ENCODE measurements at regions not wholly inside any gene's neighbourhood (a gene's known extent, or its start where the extent isn't known, plus 50 kb on each side); places are given as distances from the start of the nearest gene placed in this dataset.
"Not testable (repeated sequence)": the region's sequence is repeated elsewhere in the genome, so short reads cannot be mapped to it uniquely, and the experiment has no call there.

DNA sequence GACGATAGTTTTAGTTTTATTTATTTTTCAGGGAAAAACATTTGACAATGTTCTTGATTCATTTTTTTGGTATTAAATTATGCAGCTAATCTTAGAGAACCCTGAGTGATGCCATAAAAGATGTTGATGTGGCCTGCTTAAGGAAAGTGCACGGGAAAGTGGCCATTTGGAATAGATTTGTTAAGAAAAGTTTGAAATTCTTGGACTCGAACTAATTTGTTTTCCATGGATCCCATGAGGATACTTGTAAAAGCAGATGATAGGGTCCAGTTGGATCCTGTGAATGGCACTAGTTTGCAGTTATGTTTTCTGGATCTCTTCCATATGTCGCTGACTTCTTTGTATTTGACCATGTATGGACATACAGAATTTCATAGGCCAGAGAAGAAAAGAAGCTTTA lies 114.2 kb upstream of the FBXO28 start:
- DNase-seq (ENCODE audit: low read depth, low spot score); H3K9me3 ChIP-seq (ENCODE audit: control insufficient read depth, insufficient read depth, low read length); H3K4me3 ChIP-seq (ENCODE audit: low read depth, low read length); POLR2A ChIA-PET; CTCF ChIA-PET; H3K27ac ChIP-seq (ENCODE audit: low read depth, low read length); H3K27me3 ChIP-seq (ENCODE audit: control insufficient read depth, insufficient read depth, low read length): not testable (repeated sequence)

- H3K9me3 ChIP-seq (ENCODE audit: control insufficient read depth, insufficient read depth, low read length); H3K27me3 ChIP-seq (ENCODE audit: control insufficient read depth, insufficient read depth, low read length); DNase-seq (ENCODE audit: low read depth, low spot score); POLR2A ChIA-PET; H3K27ac ChIP-seq (ENCODE audit: low read depth, low read length); H3K4me3 ChIP-seq (ENCODE audit: low read depth, low read length); CTCF ChIA-PET: not testable (repeated sequence)
Observed at GRCh38 chr1:223998676-223999455, 115.0 kb upstream of the FBXO28 start.

- DNase-seq (ENCODE audit: low read depth, low spot score); H3K9me3 ChIP-seq (ENCODE audit: control insufficient read depth, insufficient read depth, low read length); H3K4me3 ChIP-seq (ENCODE audit: low read depth, low read length); POLR2A ChIA-PET; CTCF ChIA-PET; H3K27ac ChIP-seq (ENCODE audit: low read depth, low read length); H3K27me3 ChIP-seq (ENCODE audit: control insufficient read depth, insufficient read depth, low read length): not testable (repeated sequence)
Observed at GRCh38 chr1:223996376-223996775, 117.5 kb upstream of the FBXO28 start.

- DNase-seq (ENCODE audit: low read depth, low spot score) = peak; percentile 94
- POLR2A ChIA-PET = interaction anchor here (1.3 kb wide), 1 partner anchor 291 kb away, joined by 4 read pairs; no protein-coding TSS in a partner anchor
- peak overlapping the region; percentile 68 for H3K27ac ChIP-seq (ENCODE audit: low read depth, low read length)
- H3K4me3 ChIP-seq (ENCODE audit: low read depth, low read length) = peak overlapping the region; percentile 63
- CTCF ChIA-PET; H3K9me3 ChIP-seq (ENCODE audit: control insufficient read depth, insufficient read depth, low read length); H3K27me3 ChIP-seq (ENCODE audit: control insufficient read depth, insufficient read depth, low read length): not testable (repeated sequence)
Observed at GRCh38 chr1:223992456-223993246, 121.3 kb upstream of the FBXO28 start.

DNA sequence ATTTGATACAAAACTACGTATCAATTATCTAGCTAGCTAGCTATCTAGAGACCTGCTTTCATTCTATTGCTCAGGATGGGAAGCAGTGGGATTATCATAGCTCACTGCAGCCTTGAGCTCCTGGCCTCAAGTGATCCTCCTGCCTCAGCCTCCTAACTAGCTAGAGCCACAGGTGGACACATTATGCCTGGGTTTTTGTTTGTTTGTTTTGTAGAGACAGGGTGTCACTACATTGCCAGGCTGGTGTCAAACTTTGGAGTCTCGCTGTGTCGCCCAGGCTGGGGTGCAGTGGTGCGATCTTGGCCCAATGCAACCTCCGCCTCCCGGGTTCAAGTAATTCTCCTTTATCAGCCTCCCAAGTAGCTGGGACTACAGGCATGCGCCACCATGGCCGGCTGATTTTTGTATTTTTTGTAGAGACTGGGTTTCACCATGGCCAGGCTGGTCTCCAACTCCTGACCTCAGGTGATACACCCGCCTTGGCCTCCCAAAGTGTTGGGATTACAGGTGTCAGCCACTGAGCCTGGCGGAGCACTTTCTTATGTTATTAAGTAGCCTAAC lies 122.5 kb upstream of the FBXO28 start:
- POLR2A ChIA-PET, CTCF ChIA-PET: not testable (repeated sequence)

DNA sequence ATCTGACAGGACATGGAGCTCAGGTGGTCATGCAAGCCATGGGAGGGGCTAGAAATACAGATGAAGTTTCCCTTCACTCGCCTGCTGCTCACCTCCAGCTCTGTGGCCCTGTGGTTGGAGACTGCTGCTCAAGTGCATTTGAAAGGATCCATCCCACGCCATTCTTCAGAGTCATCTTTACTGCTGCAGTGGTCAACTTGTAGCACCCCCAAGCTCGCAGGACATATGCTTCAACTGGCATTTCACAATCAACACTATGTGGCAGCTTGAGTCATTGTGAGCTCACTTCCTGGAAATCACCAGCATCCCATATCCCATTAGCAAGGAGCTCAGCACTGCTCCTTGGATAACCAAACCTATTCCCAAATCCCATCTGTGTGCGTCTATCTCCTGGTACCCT lies 116.2 kb upstream of the TP53BP2 start:
- H3K9me3 ChIP-seq (ENCODE audit: control insufficient read depth, insufficient read depth, low read length); H3K4me3 ChIP-seq (ENCODE audit: low read depth, low read length); CTCF ChIA-PET; H3K27me3 ChIP-seq (ENCODE audit: control insufficient read depth, insufficient read depth, low read length); POLR2A ChIA-PET: not testable (repeated sequence)
- peak; percentile 37 for DNase-seq (ENCODE audit: low read depth, low spot score)
- peak overlapping the region; percentile 31 for H3K27ac ChIP-seq (ENCODE audit: low read depth, low read length)

More for the DNA sequence above, 122.5 kb upstream of the FBXO28 start:
- not testable (repeated sequence) for DNase-seq (ENCODE audit: low read depth, low spot score); H3K4me3 ChIP-seq (ENCODE audit: low read depth, low read length); H3K27me3 ChIP-seq (ENCODE audit: control insufficient read depth, insufficient read depth, low read length); H3K27ac ChIP-seq (ENCODE audit: low read depth, low read length); H3K9me3 ChIP-seq (ENCODE audit: control insufficient read depth, insufficient read depth, low read length)

- H3K27me3 ChIP-seq (ENCODE audit: control insufficient read depth, insufficient read depth, low read length); H3K9me3 ChIP-seq (ENCODE audit: control insufficient read depth, insufficient read depth, low read length); CTCF ChIA-PET; H3K27ac ChIP-seq (ENCODE audit: low read depth, low read length); POLR2A ChIA-PET; H3K4me3 ChIP-seq (ENCODE audit: low read depth, low read length): not testable (repeated sequence)
- peak; percentile 0 for DNase-seq (ENCODE audit: low read depth, low spot score)
Observed at GRCh38 chr1:223952801-223953200, 107.1 kb upstream of the TP53BP2 start.

DNA sequence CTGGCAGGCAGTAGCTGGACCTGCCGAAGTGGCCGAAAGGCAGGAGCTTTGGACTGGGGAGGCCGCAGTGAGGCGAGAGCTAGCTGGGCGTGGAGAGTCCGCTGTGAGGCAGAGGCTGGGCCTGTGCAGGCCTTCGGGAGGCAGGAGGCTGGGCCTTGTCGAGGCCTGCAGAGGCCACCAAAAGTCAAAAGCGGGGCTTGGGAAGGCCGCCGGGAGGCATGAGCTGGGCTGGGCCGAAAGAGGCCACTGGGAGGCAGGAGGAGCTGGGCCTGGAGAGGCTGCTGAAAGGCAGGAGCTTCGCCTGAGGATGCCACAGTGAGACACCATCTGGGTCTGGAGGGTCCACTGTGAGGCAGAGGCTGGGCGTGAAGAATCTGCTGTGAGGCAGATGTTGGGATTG lies 105.8 kb upstream of the TP53BP2 start:
- H3K9me3 ChIP-seq (ENCODE audit: control insufficient read depth, insufficient read depth, low read length); DNase-seq (ENCODE audit: low read depth, low spot score); H3K4me3 ChIP-seq (ENCODE audit: low read depth, low read length); H3K27ac ChIP-seq (ENCODE audit: low read depth, low read length); POLR2A ChIA-PET; CTCF ChIA-PET; H3K27me3 ChIP-seq (ENCODE audit: control insufficient read depth, insufficient read depth, low read length): not testable (repeated sequence)

- H3K4me3 ChIP-seq (ENCODE audit: low read depth, low read length); DNase-seq (ENCODE audit: low read depth, low spot score); H3K27me3 ChIP-seq (ENCODE audit: control insufficient read depth, insufficient read depth, low read length); H3K27ac ChIP-seq (ENCODE audit: low read depth, low read length); POLR2A ChIA-PET; H3K9me3 ChIP-seq (ENCODE audit: control insufficient read depth, insufficient read depth, low read length); CTCF ChIA-PET: not testable (repeated sequence)
Observed at GRCh38 chr1:223949944-223950343, 104.2 kb upstream of the TP53BP2 start.

DNA sequence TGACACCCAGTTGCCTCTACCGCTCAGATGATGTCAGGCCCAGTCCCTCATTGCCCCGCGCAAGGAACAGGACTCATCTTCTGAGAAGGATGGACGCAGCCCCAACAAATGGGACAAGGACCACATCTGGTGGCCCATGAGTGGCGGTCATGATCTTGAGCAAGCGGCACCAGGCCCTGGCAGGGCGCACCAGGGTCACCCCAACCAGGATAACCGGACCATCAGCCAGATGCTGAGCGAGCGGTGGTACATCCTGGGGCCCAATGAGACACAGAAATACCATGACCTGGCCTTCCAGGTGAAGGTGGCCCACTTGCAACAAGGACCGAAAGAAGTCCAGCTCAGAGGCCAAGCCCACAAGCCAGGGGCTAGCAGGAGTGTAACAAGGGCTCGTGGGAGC lies 102.3 kb upstream of the TP53BP2 start:
- H3K4me3 ChIP-seq (ENCODE audit: low read depth, low read length); H3K27me3 ChIP-seq (ENCODE audit: control insufficient read depth, insufficient read depth, low read length); H3K9me3 ChIP-seq (ENCODE audit: control insufficient read depth, insufficient read depth, low read length); CTCF ChIA-PET; H3K27ac ChIP-seq (ENCODE audit: low read depth, low read length); POLR2A ChIA-PET; DNase-seq (ENCODE audit: low read depth, low spot score): not testable (repeated sequence)

DNA sequence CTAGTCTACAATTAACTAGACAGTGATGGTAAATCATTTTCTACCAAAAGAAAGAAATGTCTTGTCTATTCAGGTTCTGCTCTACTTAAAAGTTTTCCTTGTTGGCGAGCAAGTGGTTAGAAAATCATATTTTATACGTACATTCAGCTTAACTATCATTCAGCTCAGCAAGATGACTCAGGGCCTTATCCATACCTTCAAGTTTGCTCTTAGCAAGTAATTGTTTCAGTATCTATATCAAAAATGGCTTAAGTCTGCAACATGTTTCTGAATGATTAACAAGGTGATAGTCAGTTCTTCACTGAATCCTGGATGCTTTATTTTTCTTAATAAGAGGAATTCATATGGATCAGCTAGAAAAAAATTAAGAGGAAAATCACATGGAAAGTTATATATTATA lies 90.8 kb upstream of the TP53BP2 start:
- POLR2A ChIA-PET; CTCF ChIA-PET; DNase-seq (ENCODE audit: low read depth, low spot score): not testable (repeated sequence)

DNA sequence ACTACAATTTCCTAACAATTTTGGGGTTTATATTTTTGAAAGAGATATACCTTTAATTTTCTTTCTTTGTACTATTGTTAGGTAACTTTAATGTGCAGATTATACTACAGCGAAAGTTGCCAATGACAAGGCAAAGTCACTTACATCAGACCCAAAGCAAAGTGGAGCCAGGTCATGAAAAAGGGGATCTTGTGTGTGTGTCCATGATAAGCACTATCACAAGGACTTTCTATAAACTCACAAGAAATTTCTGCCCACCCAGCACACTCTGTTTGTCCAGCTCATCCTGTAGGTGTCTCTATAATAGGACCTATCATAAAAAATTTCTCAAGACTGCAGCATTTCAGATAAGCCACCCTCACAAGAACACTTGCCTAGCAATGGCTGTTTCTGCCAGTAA lies 85.7 kb upstream of the TP53BP2 start:
- H3K27ac ChIP-seq (ENCODE audit: low read depth, low read length); H3K4me3 ChIP-seq (ENCODE audit: low read depth, low read length); DNase-seq (ENCODE audit: low read depth, low spot score); CTCF ChIA-PET; H3K9me3 ChIP-seq (ENCODE audit: control insufficient read depth, insufficient read depth, low read length); POLR2A ChIA-PET; H3K27me3 ChIP-seq (ENCODE audit: control insufficient read depth, insufficient read depth, low read length): not testable (repeated sequence)

More for the DNA sequence above, 90.8 kb upstream of the TP53BP2 start:
- not testable (repeated sequence) for H3K4me3 ChIP-seq (ENCODE audit: low read depth, low read length); H3K9me3 ChIP-seq (ENCODE audit: control insufficient read depth, insufficient read depth, low read length); H3K27ac ChIP-seq (ENCODE audit: low read depth, low read length); H3K27me3 ChIP-seq (ENCODE audit: control insufficient read depth, insufficient read depth, low read length)

Data from AG04450 (cell line).